WTC11 (cell line): ENCODE measurements at regions not wholly inside any gene's neighbourhood (a gene's known extent, or its start where the extent isn't known, plus 50 kb on each side); places are given as distances from the start of the nearest gene placed in this dataset.

Source experiments
- ATAC-seq: fragments of 200-7000 bp; cut with Tn5 transposase; 2 replicates; pipeline ENCODE4 v1.10.0; 2021; ENCODE audit warnings: mild to moderate bottlenecking, moderate library complexity
- CTCF ChIA-PET: fragments of 300-600 bp; sonication (Branson Sonifier 250); formaldehyde crosslinking; loops from one replicate; lab custom pipeline; 2021; ENCODE audit warnings: antibody characterized with exemption; lab: Charles Lee
- POLR2A ChIA-PET: fragments of 350-600 bp; sonication (Branson Sonifier 250); formaldehyde crosslinking; loops from one replicate; lab custom pipeline; 2021; ENCODE audit warnings: antibody characterized with exemption; lab: Charles Lee
- DNase-seq: peaks from one replicate; pipeline ENCODE4 v3.0.0; 2021; ENCODE audit warnings: low spot score
- H3K27ac Mint-ChIP-seq: 2 replicates; pipeline ENCODE4 v1.8.0; 2021; ENCODE audit warnings: mixed read lengths
- H3K27me3 Mint-ChIP-seq: 2 replicates; pipeline ENCODE4 v1.8.0; 2021; ENCODE audit warnings: low read depth, mild to moderate bottlenecking, moderate library complexity, mixed read lengths
- H3K36me3 Mint-ChIP-seq: 2 replicates; pipeline ENCODE4 v1.8.0; 2021; ENCODE audit warnings: mixed read lengths
- H3K4me1 Mint-ChIP-seq: 2 replicates; pipeline ENCODE4 v1.8.0; 2022; ENCODE audit warnings: mixed read lengths
- H3K4me3 Mint-ChIP-seq: 2 replicates; pipeline ENCODE4 v1.8.0; 2021; ENCODE audit warnings: mild to moderate bottlenecking, moderate library complexity, mixed read lengths
- H3K9me3 Mint-ChIP-seq: 2 replicates; pipeline ENCODE4 v1.8.0; 2021; ENCODE audit warnings: mixed read lengths
- ESRRA ChIP-seq: sonication (generic); formaldehyde crosslinking; IDR thresholded peaks from 2 replicates; pipeline ENCODE4 v1.8.1; 2022; ENCODE audit warnings: mild to moderate bottlenecking, missing genetic modification reagents, borderline replicate concordance
- FOXJ3 ChIP-seq: sonication (generic); formaldehyde crosslinking; IDR thresholded peaks from 2 replicates; pipeline ENCODE4 v1.9.0; 2021; ENCODE audit warnings: missing genetic modification reagents, mild to moderate bottlenecking, borderline replicate concordance
- FOXP1 ChIP-seq: sonication (generic); formaldehyde crosslinking; IDR thresholded peaks from 2 replicates; pipeline ENCODE4 v1.8.0; 2022; ENCODE audit warnings: missing genetic modification reagents, mild to moderate bottlenecking, moderate library complexity, borderline replicate concordance
- IRF2 ChIP-seq: sonication (generic); formaldehyde crosslinking; IDR thresholded peaks from 2 replicates; pipeline ENCODE4 v1.8.0; 2022; ENCODE audit warnings: low read depth, missing genetic modification reagents, borderline replicate concordance
- JAZF1 ChIP-seq: fragments of 250-450 bp; sonication (Bioruptor Pico); IDR thresholded peaks from 2 replicates; pipeline ENCODE4 v1.9.0; 2021; ENCODE audit warnings: moderate library complexity, mild to moderate bottlenecking, inconsistent platforms
- NFE2L1 ChIP-seq: sonication (generic); formaldehyde crosslinking; IDR thresholded peaks from 2 replicates; pipeline ENCODE4 v1.8.1; 2023; ENCODE audit warnings: missing genetic modification reagents
- OVOL2 ChIP-seq: fragments of 250-450 bp; sonication (Bioruptor Pico); IDR thresholded peaks from 2 replicates; pipeline ENCODE4 v1.9.0; 2021; ENCODE audit warnings: mild to moderate bottlenecking, borderline replicate concordance
- PRRX2 ChIP-seq: fragments of 250-450 bp; sonication (Bioruptor Pico); IDR thresholded peaks from 2 replicates; pipeline ENCODE4 v1.8.0; 2021; ENCODE audit warnings: mild to moderate bottlenecking
- RORB ChIP-seq: fragments of 250-450 bp; sonication (Bioruptor Pico); IDR thresholded peaks from 2 replicates; pipeline ENCODE4 v1.9.0; 2021; ENCODE audit warnings: mild to moderate bottlenecking
- ZNF121 ChIP-seq: sonication (generic); formaldehyde crosslinking; IDR thresholded peaks from 2 replicates; pipeline ENCODE4 v1.8.0; 2023; ENCODE audit warnings: missing genetic modification reagents
- ZNF317 ChIP-seq: sonication (generic); formaldehyde crosslinking; IDR thresholded peaks from 2 replicates; pipeline ENCODE4 v1.8.1; 2023; ENCODE audit warnings: low read depth, mild to moderate bottlenecking, moderate library complexity, missing genetic modification reagents, borderline replicate concordance
- ZNF396 ChIP-seq: fragments of 250-450 bp; sonication (Bioruptor Pico); IDR thresholded peaks from 2 replicates; pipeline ENCODE4 v1.8.0; 2021; ENCODE audit warnings: mild to moderate bottlenecking, moderate library complexity, borderline replicate concordance
- TF ChIP-seq, protein P1 (sequence below): sonication (generic); formaldehyde crosslinking; IDR thresholded peaks from 2 replicates; pipeline ENCODE4 v1.8.0; 2022; ENCODE audit warnings: mild to moderate bottlenecking, missing genetic modification reagents
- TF ChIP-seq, protein P2 (sequence below): fragments of 250-450 bp; sonication (Bioruptor Pico); IDR thresholded peaks from 2 replicates; pipeline ENCODE4 v1.9.0; 2021; ENCODE audit warnings: mild to moderate bottlenecking
- TF ChIP-seq, protein P3 (sequence below): sonication (generic); formaldehyde crosslinking; conservative IDR thresholded peaks from 2 replicates; pipeline ENCODE4 v1.8.1; 2022; ENCODE audit warnings: mild to moderate bottlenecking, missing genetic modification reagents
- TF ChIP-seq, protein P4 (sequence below): sonication (generic); formaldehyde crosslinking; IDR thresholded peaks from 2 replicates; pipeline ENCODE4 v1.8.0; 2022; ENCODE audit warnings: mild to moderate bottlenecking, missing genetic modification reagents
- TF ChIP-seq, protein P5 (sequence below): sonication (generic); formaldehyde crosslinking; IDR thresholded peaks from 2 replicates; pipeline ENCODE4 v1.8.0; 2022; ENCODE audit warnings: mild to moderate bottlenecking, missing genetic modification reagents
- TF ChIP-seq, protein P6 (sequence below): sonication (generic); formaldehyde crosslinking; IDR thresholded peaks from 2 replicates; pipeline ENCODE4 v1.8.1; 2023; ENCODE audit warnings: mild to moderate bottlenecking, missing genetic modification reagents
- TF ChIP-seq, protein P7 (sequence below): fragments of 250-450 bp; sonication (Bioruptor Pico); IDR thresholded peaks from 2 replicates; pipeline ENCODE4 v1.9.0; 2021; ENCODE audit warnings: mild to moderate bottlenecking
- TF ChIP-seq, protein P8 (sequence below): sonication (generic); formaldehyde crosslinking; IDR thresholded peaks from 2 replicates; pipeline ENCODE4 v1.8.1; 2023; ENCODE audit warnings: mild to moderate bottlenecking, missing genetic modification reagents, borderline replicate concordance

DNA sequence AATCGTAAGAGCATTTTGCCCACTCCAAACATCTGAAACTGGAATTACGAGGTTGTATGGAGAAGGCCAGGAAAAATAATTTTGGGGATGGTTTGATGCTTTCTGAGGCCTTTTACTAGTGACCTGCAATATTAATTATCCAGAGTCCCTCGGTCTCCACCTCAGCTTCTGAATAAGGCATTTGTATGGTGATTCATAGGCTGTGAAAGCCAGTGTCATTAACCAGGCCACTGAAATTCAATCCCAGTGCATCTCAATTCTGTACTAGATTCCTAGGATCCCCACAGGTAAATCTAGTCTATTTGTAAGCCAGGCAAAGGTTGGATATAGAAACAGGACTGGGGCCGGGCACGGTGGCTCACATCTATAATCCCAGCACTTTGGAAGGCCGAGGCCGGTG, 135.4 kb upstream of the RBPJ start:
- ATAC-seq: no peak
- ChIA-PET CTCF (no interaction called here), POLR2A (no interaction called here)
- Mint-ChIP-seq H3K27ac (no peak overlapping the region), H3K9me3 (peaks cover 7% of the 10 kb centered on the region; the same call in 1 of the 2 replicates), H3K4me1 (peaks cover 7% of the 10 kb centered on the region), H3K27me3 (no peaks in the 10 kb centered on the region; the same call in 1 of the 2 replicates), H3K4me3 (no peak overlapping the region), H3K36me3 (no peaks in the 10 kb centered on the region)
- no peak for TF ChIP-seq ZNF396 (CRISPR knock-in tag)
- TF ChIP-seq, protein P1, sequence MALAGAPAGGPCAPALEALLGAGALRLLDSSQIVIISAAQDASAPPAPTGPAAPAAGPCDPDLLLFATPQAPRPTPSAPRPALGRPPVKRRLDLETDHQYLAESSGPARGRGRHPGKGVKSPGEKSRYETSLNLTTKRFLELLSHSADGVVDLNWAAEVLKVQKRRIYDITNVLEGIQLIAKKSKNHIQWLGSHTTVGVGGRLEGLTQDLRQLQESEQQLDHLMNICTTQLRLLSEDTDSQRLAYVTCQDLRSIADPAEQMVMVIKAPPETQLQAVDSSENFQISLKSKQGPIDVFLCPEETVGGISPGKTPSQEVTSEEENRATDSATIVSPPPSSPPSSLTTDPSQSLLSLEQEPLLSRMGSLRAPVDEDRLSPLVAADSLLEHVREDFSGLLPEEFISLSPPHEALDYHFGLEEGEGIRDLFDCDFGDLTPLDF (CRISPR knock-in tag): no peak
- no peak for TF ChIP-seq FOXJ3
- no peak for TF ChIP-seq OVOL2 (CRISPR knock-in tag)
- TF ChIP-seq, protein P2, sequence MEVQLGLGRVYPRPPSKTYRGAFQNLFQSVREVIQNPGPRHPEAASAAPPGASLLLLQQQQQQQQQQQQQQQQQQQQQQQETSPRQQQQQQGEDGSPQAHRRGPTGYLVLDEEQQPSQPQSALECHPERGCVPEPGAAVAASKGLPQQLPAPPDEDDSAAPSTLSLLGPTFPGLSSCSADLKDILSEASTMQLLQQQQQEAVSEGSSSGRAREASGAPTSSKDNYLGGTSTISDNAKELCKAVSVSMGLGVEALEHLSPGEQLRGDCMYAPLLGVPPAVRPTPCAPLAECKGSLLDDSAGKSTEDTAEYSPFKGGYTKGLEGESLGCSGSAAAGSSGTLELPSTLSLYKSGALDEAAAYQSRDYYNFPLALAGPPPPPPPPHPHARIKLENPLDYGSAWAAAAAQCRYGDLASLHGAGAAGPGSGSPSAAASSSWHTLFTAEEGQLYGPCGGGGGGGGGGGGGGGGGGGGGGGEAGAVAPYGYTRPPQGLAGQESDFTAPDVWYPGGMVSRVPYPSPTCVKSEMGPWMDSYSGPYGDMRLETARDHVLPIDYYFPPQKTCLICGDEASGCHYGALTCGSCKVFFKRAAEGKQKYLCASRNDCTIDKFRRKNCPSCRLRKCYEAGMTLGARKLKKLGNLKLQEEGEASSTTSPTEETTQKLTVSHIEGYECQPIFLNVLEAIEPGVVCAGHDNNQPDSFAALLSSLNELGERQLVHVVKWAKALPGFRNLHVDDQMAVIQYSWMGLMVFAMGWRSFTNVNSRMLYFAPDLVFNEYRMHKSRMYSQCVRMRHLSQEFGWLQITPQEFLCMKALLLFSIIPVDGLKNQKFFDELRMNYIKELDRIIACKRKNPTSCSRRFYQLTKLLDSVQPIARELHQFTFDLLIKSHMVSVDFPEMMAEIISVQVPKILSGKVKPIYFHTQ: no peak
- no peak for TF ChIP-seq FOXP1
- TF ChIP-seq, protein P3, sequence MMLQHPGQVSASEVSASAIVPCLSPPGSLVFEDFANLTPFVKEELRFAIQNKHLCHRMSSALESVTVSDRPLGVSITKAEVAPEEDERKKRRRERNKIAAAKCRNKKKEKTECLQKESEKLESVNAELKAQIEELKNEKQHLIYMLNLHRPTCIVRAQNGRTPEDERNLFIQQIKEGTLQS (CRISPR knock-in tag): no peak
- no peak for TF ChIP-seq ESRRA (CRISPR knock-in tag)
- TF ChIP-seq ZNF317 (CRISPR knock-in tag): no peak
- TF ChIP-seq, protein P4, sequence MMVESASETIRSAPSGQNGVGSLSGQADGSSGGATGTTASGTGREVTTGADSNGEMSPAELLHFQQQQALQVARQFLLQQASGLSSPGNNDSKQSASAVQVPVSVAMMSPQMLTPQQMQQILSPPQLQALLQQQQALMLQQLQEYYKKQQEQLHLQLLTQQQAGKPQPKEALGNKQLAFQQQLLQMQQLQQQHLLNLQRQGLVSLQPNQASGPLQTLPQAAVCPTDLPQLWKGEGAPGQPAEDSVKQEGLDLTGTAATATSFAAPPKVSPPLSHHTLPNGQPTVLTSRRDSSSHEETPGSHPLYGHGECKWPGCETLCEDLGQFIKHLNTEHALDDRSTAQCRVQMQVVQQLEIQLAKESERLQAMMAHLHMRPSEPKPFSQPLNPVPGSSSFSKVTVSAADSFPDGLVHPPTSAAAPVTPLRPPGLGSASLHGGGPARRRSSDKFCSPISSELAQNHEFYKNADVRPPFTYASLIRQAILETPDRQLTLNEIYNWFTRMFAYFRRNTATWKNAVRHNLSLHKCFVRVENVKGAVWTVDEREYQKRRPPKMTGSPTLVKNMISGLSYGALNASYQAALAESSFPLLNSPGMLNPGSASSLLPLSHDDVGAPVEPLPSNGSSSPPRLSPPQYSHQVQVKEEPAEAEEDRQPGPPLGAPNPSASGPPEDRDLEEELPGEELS: no peak
- TF ChIP-seq, protein P5, sequence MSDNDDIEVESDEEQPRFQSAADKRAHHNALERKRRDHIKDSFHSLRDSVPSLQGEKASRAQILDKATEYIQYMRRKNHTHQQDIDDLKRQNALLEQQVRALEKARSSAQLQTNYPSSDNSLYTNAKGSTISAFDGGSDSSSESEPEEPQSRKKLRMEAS (CRISPR knock-in tag): no peak
- TF ChIP-seq IRF2 (CRISPR knock-in tag): no peak
- no peak for TF ChIP-seq PRRX2
- no peak for TF ChIP-seq RORB
- TF ChIP-seq ZNF121 (CRISPR knock-in tag): no peak
- no peak for DNase-seq

DNA sequence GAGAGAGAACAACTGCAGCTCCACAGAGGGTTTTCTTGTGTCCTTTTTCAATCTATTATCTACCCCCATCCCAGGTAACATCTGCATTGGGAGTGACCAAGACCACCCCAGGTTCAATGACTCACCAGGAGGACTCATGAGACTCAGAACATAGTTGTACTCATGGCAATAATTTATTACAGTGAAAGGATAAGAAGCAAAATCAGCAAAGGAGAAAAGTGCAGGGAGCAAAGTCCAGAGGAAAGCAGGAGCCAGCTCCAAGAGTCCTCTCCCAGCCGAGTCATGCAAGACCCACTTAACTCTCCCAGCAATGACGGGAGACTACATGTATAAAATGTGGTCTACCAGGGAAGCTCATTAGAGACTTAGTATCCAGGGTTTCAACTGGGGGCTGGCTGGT, 129.5 kb upstream of the RBPJ start:
- CTCF ChIA-PET: no interaction called here
- ATAC-seq: no peak
- no peak for TF ChIP-seq ZNF317 (CRISPR knock-in tag)
- no peak for TF ChIP-seq ZNF121 (CRISPR knock-in tag)
- TF ChIP-seq, protein P6, sequence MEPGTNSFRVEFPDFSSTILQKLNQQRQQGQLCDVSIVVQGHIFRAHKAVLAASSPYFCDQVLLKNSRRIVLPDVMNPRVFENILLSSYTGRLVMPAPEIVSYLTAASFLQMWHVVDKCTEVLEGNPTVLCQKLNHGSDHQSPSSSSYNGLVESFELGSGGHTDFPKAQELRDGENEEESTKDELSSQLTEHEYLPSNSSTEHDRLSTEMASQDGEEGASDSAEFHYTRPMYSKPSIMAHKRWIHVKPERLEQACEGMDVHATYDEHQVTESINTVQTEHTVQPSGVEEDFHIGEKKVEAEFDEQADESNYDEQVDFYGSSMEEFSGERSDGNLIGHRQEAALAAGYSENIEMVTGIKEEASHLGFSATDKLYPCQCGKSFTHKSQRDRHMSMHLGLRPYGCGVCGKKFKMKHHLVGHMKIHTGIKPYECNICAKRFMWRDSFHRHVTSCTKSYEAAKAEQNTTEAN: no peak
- no peak for TF ChIP-seq JAZF1 (CRISPR knock-in tag)
- TF ChIP-seq NFE2L1 (CRISPR knock-in tag): no peak
- TF ChIP-seq, protein P7, sequence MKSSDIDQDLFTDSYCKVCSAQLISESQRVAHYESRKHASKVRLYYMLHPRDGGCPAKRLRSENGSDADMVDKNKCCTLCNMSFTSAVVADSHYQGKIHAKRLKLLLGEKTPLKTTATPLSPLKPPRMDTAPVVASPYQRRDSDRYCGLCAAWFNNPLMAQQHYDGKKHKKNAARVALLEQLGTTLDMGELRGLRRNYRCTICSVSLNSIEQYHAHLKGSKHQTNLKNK (CRISPR knock-in tag): no peak
- TF ChIP-seq, protein P8, sequence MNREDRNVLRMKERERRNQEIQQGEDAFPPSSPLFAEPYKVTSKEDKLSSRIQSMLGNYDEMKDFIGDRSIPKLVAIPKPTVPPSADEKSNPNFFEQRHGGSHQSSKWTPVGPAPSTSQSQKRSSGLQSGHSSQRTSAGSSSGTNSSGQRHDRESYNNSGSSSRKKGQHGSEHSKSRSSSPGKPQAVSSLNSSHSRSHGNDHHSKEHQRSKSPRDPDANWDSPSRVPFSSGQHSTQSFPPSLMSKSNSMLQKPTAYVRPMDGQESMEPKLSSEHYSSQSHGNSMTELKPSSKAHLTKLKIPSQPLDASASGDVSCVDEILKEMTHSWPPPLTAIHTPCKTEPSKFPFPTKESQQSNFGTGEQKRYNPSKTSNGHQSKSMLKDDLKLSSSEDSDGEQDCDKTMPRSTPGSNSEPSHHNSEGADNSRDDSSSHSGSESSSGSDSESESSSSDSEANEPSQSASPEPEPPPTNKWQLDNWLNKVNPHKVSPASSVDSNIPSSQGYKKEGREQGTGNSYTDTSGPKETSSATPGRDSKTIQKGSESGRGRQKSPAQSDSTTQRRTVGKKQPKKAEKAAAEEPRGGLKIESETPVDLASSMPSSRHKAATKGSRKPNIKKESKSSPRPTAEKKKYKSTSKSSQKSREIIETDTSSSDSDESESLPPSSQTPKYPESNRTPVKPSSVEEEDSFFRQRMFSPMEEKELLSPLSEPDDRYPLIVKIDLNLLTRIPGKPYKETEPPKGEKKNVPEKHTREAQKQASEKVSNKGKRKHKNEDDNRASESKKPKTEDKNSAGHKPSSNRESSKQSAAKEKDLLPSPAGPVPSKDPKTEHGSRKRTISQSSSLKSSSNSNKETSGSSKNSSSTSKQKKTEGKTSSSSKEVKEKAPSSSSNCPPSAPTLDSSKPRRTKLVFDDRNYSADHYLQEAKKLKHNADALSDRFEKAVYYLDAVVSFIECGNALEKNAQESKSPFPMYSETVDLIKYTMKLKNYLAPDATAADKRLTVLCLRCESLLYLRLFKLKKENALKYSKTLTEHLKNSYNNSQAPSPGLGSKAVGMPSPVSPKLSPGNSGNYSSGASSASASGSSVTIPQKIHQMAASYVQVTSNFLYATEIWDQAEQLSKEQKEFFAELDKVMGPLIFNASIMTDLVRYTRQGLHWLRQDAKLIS: no peak

More for the DNA sequence above, 129.5 kb upstream of the RBPJ start:
- POLR2A ChIA-PET: no interaction called here
- no peaks in the 10 kb centered on the region for H3K36me3 Mint-ChIP-seq
- H3K27ac Mint-ChIP-seq: no peak overlapping the region
- H3K4me1 Mint-ChIP-seq: peaks cover 15% of the 10 kb centered on the region
- no peaks in the 10 kb centered on the region for H3K9me3 Mint-ChIP-seq
- no peak for DNase-seq
- no peak overlapping the region for H3K4me3 Mint-ChIP-seq
- H3K27me3 Mint-ChIP-seq: no peaks in the 10 kb centered on the region; the same call in 1 of the 2 replicates
